Caco-2 (cell line): ENCODE measurements at regions not wholly inside any gene's neighbourhood (a gene's known extent, or its start where the extent isn't known, plus 50 kb on each side); places are given as distances from the start of the nearest gene placed in this dataset.

Experiments used
- BruUV-seq: library from RNA; stranded (reverse); fragments of 400-500 nt; replicated peaks from 2 replicates; lab custom pipeline; 2021; lab: Mats Ljungman, UMichigan
- CTCF ChIA-PET: fragments of 300-600 bp; sonication (Branson Sonifier 250); formaldehyde crosslinking; loops from one replicate; lab custom pipeline; 2022; ENCODE audit warnings: antibody characterized with exemption; lab: Charles Lee
- POLR2A ChIA-PET: fragments of 300-600 bp; sonication (Branson Sonifier 250); formaldehyde crosslinking; loops from one replicate; lab custom pipeline; 2022; ENCODE audit warnings: antibody characterized with exemption; lab: Charles Lee
- DNase-seq, 2 experiments: peaks; one replicate each; pipeline versions ENCODE4 v3.0.0 to v3.0.0-alpha.2; 2020 to 2022
- H3K27me3 ChIP-seq: replicated peaks from 2 replicates; pipeline ENCODE4 v1.6.0; 2011; ENCODE audit warnings: low read length; ENCODE audit not compliant: control insufficient read depth, insufficient read depth
- H3K36me3 ChIP-seq: 2 replicates; pipeline ENCODE4 v1.5.1; 2011; ENCODE audit warnings: low read length; ENCODE audit not compliant: control insufficient read depth, insufficient read depth
- H3K4me1 ChIP-seq: fragments of 250-450 bp; sonication (Bioruptor Pico); 2 replicates; pipeline ENCODE4 v1.5.1; 2020; ENCODE audit warnings: mild to moderate bottlenecking
- H3K4me3 ChIP-seq: 2 replicates; pipeline ENCODE4 v1.5.1; 2011; ENCODE audit warnings: low read depth, mild to moderate bottlenecking, control low read depth, low read length
- H3K9me3 ChIP-seq: fragments of 250-450 bp; sonication (Bioruptor Pico); 2 replicates; pipeline ENCODE4 v1.5.1; 2020; ENCODE audit warnings: mild to moderate bottlenecking, moderate library complexity
- H3K27ac Mint-ChIP-seq: one replicate; pipeline ENCODE4 v1.8.0; 2022; ENCODE audit warnings: mixed read lengths; ENCODE audit not compliant: unreplicated experiment
- H3K27me3 Mint-ChIP-seq: one replicate; pipeline ENCODE4 v1.8.0; 2022; ENCODE audit warnings: mixed read lengths; ENCODE audit not compliant: insufficient read depth, unreplicated experiment
- H3K36me3 Mint-ChIP-seq: one replicate; pipeline ENCODE4 v1.8.0; 2022; ENCODE audit warnings: mild to moderate bottlenecking, mixed read lengths; ENCODE audit not compliant: insufficient read depth, unreplicated experiment
- H3K4me1 Mint-ChIP-seq: one replicate; pipeline ENCODE4 v1.8.0; 2022; ENCODE audit warnings: low read depth, mixed read lengths; ENCODE audit not compliant: unreplicated experiment
- H3K4me3 Mint-ChIP-seq: one replicate; pipeline ENCODE4 v1.8.0; 2022; ENCODE audit warnings: mild to moderate bottlenecking, moderate library complexity, mixed read lengths; ENCODE audit not compliant: unreplicated experiment
- H3K9me3 Mint-ChIP-seq: one replicate; pipeline ENCODE4 v1.8.0; 2022; ENCODE audit warnings: mixed read lengths; ENCODE audit not compliant: unreplicated experiment
- CTCF ChIP-seq, 2 experiments: fragments of 200-600 bp in 1 of 2; IDR thresholded peaks; 1 replicate in 1 of 2; 2 replicates in 1 of 2; pipeline versions ENCODE4 v1.5.1 to v1.8.0; 2011 to 2022; ENCODE audit warnings: antibody characterized with exemption in 1 of 2, control low read depth in 1 of 2, inconsistent platforms in 1 of 2, low read depth in 1 of 2, low read length in 1 of 2, mild to moderate bottlenecking in 1 of 2, moderate library complexity in 1 of 2; ENCODE audit not compliant: insufficient read depth in 1 of 2, severe bottlenecking in 1 of 2, unreplicated experiment in 1 of 2
- intact Hi-C: fragments of 100-400 bp; cut with micrococcal nuclease; formaldehyde crosslinking; loops from one replicate; pipeline ENCODE4 v1.10.0; 2022; ENCODE audit not compliant: unreplicated experiment

- Mint-ChIP-seq H3K27me3 (peaks cover 3% of the 10 kb centered on the region), H3K36me3 (no peaks in the 10 kb centered on the region), H3K9me3 (no peaks in the 10 kb centered on the region), H3K4me1 (no peaks in the 10 kb centered on the region), H3K27ac (no peak overlapping the region), H3K4me3 (no peak overlapping the region)
- no peaks in the 10 kb centered on the region for H3K27me3 ChIP-seq
- no peak for DNase-seq
- CTCF ChIA-PET: no interaction called here
- POLR2A ChIA-PET: no interaction called here
- H3K9me3 ChIP-seq: no peaks in the 10 kb centered on the region
- TF ChIP-seq CTCF (IDR thresholded peaks at IDR 0.05; ENCODE audit: insufficient read depth in 1 of 2, low read depth in 1 of 2, low read length in 1 of 2, severe bottlenecking in 1 of 2, unreplicated experiment in 1 of 2): no peak
- no peaks in the 10 kb centered on the region for H3K4me1 ChIP-seq
- no peaks in the 10 kb centered on the region for H3K36me3 ChIP-seq
- BruUV-seq: no TSS peak
- intact Hi-C loops: no loop called here
- H3K4me3 ChIP-seq: no peak overlapping the region
Measured at GRCh38 chr18:34094148-34094547, 130.6 kb downstream of the NOL4 start.

GRCh38 chr18:34092796-34093195 is 131.9 kb downstream of the NOL4 start:
- H3K36me3 ChIP-seq: no peaks in the 10 kb centered on the region
- BruUV-seq: no TSS peak
- no peak for TF ChIP-seq CTCF (IDR thresholded peaks at IDR 0.05; ENCODE audit: insufficient read depth in 1 of 2, low read depth in 1 of 2, low read length in 1 of 2, severe bottlenecking in 1 of 2, unreplicated experiment in 1 of 2)
- POLR2A ChIA-PET: no interaction called here
- CTCF ChIA-PET: no interaction called here
- H3K4me3 ChIP-seq: no peak overlapping the region
- H3K36me3 Mint-ChIP-seq: no peaks in the 10 kb centered on the region
- no peaks in the 10 kb centered on the region for H3K4me1 ChIP-seq
- no peak for DNase-seq
- H3K4me3 Mint-ChIP-seq: no peak overlapping the region
- intact Hi-C loops: no loop called here
- peaks cover 3% of the 10 kb centered on the region for H3K27me3 Mint-ChIP-seq
- H3K9me3 Mint-ChIP-seq: no peaks in the 10 kb centered on the region
- H3K4me1 Mint-ChIP-seq: no peaks in the 10 kb centered on the region
- H3K27me3 ChIP-seq: no peaks in the 10 kb centered on the region
- no peaks in the 10 kb centered on the region for H3K9me3 ChIP-seq
- no peak overlapping the region for H3K27ac Mint-ChIP-seq

- no peaks in the 10 kb centered on the region for H3K4me1 Mint-ChIP-seq
- no peaks in the 10 kb centered on the region for H3K36me3 Mint-ChIP-seq
- POLR2A ChIA-PET: no interaction called here
- peaks cover 3% of the 10 kb centered on the region for H3K27me3 Mint-ChIP-seq
- CTCF ChIA-PET: no interaction called here
- no peaks in the 10 kb centered on the region for H3K27me3 ChIP-seq
- no peak overlapping the region for H3K4me3 ChIP-seq
- BruUV-seq: no TSS peak
- DNase-seq: no peak
- no peaks in the 10 kb centered on the region for H3K9me3 ChIP-seq
- TF ChIP-seq CTCF (IDR thresholded peaks at IDR 0.05; ENCODE audit: insufficient read depth in 1 of 2, low read depth in 1 of 2, low read length in 1 of 2, severe bottlenecking in 1 of 2, unreplicated experiment in 1 of 2): no peak
- no peaks in the 10 kb centered on the region for H3K4me1 ChIP-seq
- no peaks in the 10 kb centered on the region for H3K9me3 Mint-ChIP-seq
- no peak overlapping the region for H3K4me3 Mint-ChIP-seq
- no peaks in the 10 kb centered on the region for H3K36me3 ChIP-seq
- no peak overlapping the region for H3K27ac Mint-ChIP-seq
- intact Hi-C loops: no loop called here
Measured at GRCh38 chr18:34086370-34086769, 138.3 kb downstream of the NOL4 start.
